Body of pancreas (tissue), 4 donors: ENCODE measurements at regions not wholly inside any gene's neighbourhood (a gene's known extent, or its start where the extent isn't known, plus 50 kb on each side); places are given as distances from the start of the nearest gene placed in this dataset.

Experiments used
- POLR2A ChIP-seq, 3 donors: fragments of 450-650 bp; IDR thresholded peaks; one replicate each; pipeline ENCODE4 v1.6.1; 2016; ENCODE audit warnings: antibody characterized with exemption in 3 of 3, mild to moderate bottlenecking in 2 of 3
- TF ChIP-seq, protein P1 (sequence below), 7 experiments: fragments of 450-650 bp in 4 of 7; fragments of 200-600 bp in 3 of 7; sonication (generic) in 3 of 7; IDR thresholded peaks; one replicate each; pipeline ENCODE4 v1.5.1; 2016 to 2019; ENCODE audit warnings: antibody characterized with exemption in 7 of 7

- TF ChIP-seq, protein P1, sequence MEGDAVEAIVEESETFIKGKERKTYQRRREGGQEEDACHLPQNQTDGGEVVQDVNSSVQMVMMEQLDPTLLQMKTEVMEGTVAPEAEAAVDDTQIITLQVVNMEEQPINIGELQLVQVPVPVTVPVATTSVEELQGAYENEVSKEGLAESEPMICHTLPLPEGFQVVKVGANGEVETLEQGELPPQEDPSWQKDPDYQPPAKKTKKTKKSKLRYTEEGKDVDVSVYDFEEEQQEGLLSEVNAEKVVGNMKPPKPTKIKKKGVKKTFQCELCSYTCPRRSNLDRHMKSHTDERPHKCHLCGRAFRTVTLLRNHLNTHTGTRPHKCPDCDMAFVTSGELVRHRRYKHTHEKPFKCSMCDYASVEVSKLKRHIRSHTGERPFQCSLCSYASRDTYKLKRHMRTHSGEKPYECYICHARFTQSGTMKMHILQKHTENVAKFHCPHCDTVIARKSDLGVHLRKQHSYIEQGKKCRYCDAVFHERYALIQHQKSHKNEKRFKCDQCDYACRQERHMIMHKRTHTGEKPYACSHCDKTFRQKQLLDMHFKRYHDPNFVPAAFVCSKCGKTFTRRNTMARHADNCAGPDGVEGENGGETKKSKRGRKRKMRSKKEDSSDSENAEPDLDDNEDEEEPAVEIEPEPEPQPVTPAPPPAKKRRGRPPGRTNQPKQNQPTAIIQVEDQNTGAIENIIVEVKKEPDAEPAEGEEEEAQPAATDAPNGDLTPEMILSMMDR (IDR thresholded peaks at IDR 0.05), result no peak
- TF ChIP-seq POLR2A (IDR thresholded peaks at IDR 0.05), result no peak
These were observed 186.9 kb upstream of the ADGRL2 start for GRCh38 chr1:81613803-81614202.
